ENCODE measurements at regions not wholly inside any gene's neighbourhood (a gene's known extent, or its start where the extent isn't known, plus 50 kb on each side); places are given as distances from the start of the nearest gene placed in this dataset.

GRCh38 chr7:35987016-35987415 lies 166.0 kb upstream of the EEPD1 start:
- TF ChIP-seq CTCF (IDR thresholded peaks at IDR 0.05) (no peak), POLR2AphosphoS5 (IDR thresholded peaks at IDR 0.05; ENCODE audit: insufficient read depth in 1 of 2, low read depth in 1 of 2) (no peak)
